Activated T-cell treated with anti-CD3 and anti-CD28 coated beads for 24 hours (primary cell): ENCODE measurements at regions not wholly inside any gene's neighbourhood (a gene's known extent, or its start where the extent isn't known, plus 50 kb on each side); places are given as distances from the start of the nearest gene placed in this dataset.

ENCODE experiments used
- DNase-seq: peaks from one replicate; pipeline ENCODE4 v3.0.0-alpha.2; 2020; ENCODE audit warnings: low read depth

- no peak for DNase-seq
These were observed 372.7 kb downstream of the ICE1 start for GRCh38 chr5:5795074-5795771.

GRCh38 chr5:5794118-5794560 lies 371.7 kb downstream of the ICE1 start:
- DNase-seq: no peak

DNA sequence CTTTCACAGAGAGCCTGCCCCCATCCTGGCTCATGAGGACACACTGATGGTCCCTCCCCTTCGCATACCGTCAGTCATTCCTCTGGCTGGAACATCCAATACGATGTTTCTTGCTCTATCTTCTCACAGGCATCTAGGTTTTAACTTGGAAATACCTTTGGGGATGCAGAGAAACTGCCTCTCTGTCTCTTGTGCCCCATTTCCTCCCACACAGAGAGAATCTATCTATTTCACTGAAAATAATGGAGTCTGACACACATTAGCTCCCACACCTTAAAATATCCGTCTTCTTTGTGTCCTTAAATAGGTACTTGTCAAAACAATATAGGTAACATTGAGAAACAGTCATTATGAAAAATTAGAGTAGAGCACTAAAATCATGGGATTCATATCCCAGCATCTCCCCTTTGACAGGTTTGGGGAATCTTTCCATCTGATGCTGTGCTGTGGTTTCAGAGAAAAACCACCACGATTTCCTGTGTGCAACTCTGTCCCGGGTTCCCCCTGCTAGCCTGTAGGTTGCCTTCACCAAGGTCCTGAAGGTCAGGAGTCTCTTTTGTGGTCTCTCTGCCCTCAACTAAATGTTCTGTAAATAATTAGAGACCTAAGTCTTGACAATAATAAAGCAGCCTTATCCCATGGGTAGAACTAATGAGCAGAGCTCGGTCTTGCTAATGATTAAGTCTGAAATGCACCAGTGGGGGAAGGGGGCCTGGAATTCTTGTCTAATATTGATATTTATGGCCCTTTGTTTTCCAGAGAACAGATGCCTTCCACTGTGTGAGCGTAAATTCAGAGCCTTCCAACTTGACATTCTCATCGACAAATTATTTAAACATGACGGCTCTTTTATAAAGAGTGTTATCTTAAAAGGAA lies 371.0 kb downstream of the ICE1 start:
- no peak for DNase-seq

DNA sequence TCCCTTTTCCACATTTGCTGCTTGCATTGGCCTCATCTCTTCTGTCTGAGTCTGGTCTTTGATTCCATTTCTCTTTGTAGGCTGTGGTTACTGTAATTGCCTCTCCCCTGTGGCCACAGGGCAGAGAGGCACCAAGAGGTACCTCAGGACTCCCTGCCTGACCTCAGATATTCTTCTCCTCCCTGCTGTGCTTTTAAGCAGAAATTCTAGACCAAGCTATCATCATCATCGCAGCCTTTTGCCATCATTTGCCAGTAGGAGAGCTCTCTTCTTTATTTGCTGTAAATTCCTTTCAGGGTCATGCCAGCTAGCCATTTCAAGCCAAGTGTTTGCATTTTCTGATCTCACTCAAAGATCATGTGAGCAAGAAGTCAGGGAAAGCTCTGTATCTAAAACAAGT lies 369.6 kb downstream of the ICE1 start:
- DNase-seq: no peak

DNA sequence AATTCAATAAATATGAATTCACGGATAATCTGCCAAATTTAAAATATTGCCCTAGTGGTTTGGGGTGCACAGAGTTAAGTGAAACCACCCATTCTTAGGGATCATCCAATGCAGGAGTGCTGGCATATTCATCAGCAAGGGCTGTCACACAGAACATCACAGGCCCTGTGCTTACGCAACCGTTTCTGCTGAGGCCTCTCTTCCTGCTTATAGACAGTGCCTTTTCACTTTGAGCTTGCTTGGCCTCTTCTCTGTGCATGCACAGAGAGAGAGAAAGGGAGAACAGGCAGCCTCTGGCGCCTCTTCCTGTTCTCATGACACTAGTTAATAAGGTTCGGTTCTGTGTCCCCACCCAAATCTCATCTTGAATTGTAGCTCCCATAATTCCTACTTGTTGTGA lies 366.3 kb downstream of the ICE1 start:
- no peak for DNase-seq

DNA sequence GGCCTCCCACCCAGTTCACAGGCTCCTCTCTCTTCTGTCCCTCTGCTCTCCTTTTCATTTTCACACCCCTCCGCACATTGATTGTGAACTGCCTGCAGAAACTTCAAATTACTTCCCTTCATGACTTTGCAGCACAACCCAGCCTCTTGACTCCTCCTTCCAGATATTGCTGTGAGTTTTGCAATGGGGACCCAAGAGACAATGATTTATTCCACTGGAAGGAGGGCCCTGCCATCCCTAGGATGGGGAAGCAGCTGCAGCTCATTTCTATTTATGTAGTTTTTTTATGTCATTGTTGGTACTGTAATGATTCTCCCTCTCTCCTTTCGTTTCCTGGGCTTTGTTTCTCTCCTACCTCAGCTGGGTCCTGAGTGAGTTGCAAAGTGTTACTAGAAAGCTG lies 364.9 kb downstream of the ICE1 start:
- no peak for DNase-seq

DNA sequence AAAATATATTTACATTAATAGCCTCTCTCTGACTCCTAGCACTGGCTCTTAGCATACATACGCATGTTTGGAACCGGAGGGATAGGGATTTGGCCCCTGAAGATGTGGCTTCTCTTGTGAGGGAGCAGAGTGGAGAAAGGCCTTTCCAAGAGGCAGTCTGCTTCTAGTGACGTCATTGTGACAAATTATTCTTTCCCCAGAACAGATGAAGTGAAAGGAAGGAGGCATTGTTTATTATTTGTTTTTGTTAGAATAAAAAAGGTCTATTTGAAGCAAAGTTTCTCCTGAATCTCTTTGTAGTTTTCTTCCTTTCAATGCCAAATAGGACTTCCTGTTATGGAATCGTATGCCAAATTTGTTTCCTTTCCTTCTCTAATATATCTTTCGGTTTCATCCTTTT lies 361.6 kb downstream of the ICE1 start:
- no peak for DNase-seq

DNA sequence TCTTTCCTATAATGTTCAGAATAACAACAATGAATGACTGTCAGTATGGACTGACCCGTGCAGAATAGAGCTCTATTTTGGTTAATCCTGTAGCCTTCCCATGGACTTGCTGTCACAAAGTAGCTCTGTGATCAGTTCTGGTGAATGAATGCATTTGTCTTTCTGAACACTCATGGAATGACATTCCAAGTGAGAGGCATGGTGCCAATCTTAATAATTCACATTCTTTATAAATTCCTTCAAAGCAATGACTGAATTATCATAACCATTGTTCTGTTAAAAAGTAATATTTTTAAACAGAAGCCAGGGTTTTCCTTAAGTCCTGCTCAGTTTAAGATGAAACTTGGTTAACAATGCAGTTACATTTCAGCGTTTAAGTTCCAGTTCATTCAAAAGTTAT lies 360.5 kb downstream of the ICE1 start:
- no peak for DNase-seq

DNA sequence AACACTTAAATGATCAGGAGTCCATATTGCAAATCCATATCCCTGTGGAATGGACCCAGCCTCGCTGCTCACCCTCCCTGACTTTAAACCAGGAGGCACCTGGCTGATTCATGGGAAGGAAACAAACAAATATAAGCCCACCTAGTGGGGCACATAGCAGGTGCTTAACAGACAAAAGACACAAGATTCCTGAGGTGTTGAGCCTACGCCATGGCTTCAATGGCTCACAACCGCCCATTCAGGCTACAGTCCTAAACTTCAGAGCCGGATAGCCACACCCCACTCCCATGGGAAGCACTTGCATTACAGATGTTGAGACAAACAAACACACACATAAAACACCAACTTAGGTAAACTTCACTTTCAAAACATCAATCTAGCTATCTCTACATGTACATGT lies 359.9 kb downstream of the ICE1 start:
- no peak for DNase-seq

DNA sequence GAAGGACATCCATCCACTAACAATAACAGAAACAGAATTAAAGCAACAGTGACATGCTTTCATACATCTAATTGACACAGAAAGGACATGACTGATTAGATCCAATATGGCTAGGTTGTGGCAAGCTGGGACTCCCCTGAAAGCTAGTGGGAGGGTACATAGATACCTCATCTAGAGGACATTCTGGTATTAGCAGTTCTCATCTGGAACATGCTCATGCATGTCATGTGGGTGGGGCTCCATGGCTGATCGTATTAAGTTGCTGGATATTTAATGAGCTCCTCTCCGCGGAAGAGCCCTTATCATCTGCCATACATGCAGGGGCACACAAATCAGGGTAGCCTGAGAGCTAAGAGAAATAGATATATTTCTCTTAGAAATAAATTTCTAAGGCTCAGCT lies 358.9 kb downstream of the ICE1 start:
- DNase-seq: no peak

DNA sequence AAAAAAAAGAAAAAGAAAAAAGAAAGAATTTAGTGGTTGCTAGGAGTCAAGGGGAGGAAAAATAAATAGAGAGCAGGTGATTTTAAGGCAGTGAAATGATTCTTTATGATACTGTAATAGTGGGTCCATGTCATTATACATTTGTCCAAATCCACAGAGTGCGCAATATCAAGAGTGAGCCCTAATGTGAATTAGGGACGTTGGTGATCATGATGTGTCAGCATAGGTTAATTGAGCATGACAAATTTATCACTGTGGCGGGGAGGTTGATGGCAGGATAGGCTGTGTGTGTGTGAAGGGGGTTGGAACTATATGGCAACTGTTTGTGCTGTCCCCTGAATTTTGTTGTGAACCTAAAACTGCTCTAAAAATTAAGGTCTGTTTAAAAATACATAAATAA lies 357.8 kb downstream of the ICE1 start:
- DNase-seq: no peak

GRCh38 chr5:5777013-5777412 lies 354.5 kb downstream of the ICE1 start:
- DNase-seq: no peak

DNA sequence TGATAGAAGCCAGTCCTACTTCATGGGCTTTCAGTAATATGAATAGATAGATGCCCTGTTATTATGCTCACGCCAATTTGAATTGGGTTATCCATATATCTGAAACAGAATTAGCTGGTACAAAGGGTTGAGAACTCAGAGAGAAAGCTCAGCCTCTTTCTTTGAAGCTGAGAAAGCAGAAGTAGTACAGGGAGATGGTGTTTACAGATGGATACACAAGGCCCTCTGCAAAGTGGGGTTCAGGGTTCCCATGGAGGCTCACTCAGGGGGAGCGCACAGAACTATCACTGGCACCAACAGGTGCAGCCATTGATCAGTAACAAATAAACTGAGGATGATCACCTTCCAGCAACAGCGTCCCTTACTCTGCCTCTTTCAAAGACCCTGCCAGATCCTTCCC lies 349.7 kb downstream of the ICE1 start:
- no peak for DNase-seq

DNA sequence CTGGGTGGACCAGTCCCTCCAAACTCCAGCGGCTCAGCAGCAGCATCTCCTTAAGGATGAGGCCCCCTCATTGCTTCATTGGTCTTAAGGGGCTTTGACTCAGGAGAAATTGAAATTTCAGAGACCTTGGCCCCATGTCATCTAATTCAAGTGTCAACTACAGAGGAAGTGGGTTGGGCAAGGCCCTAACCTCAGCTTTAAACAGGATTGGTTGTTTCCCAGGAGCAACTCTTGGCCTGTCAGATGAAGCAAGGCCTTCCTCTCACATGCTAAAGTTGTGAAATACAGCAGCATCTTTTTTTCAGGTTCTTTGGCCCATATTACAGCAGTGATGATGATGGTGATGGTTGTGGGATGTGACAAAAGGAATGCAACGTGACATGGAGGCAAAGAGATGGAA lies 348.3 kb downstream of the ICE1 start:
- DNase-seq: no peak

- no peak for DNase-seq
These were observed 344.9 kb downstream of the ICE1 start for GRCh38 chr5:5767286-5767928.

DNA sequence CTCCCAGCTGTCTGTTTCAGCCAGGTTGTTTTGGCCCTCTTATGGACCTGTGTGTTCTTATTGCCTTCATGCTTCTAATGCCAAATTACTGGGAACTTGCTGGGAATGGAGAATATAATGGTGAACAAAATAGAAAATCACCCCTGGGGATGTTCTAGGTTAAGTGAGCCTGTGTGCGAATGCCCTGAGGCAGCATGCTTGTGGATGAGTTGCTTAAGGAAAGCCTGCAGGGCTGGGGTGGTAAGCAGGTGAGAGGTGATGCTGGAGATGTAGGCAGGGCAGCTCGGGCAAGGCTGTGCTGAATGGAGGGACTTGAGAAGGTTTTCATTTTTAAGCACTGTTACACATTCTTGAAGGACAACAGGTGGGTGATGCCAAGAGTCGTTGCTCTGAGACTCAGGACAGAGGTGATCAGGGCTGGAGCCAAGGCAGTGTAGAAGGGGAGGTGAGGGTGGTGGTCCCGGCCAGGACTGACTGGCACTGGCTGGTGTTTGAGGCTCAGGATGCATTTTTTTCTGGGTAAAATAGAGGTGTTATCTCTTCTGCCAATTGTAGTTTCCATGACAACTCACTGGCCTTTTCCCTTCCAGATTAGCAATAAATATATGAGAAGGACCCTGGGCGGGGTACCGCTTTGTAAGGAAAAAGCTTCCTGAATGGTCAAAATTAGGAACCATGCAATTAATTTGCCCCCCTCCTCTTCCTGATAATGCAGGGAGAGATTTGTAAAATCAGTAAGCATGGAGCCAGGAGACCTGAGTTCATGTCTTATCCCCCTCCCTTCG lies 342.8 kb downstream of the ICE1 start:
- DNase-seq: no peak

- DNase-seq: no peak
These were observed 341.8 kb downstream of the ICE1 start for GRCh38 chr5:5764246-5764645.

- DNase-seq: no peak
These were observed 334.3 kb downstream of the ICE1 start for GRCh38 chr5:5756762-5757161.

GRCh38 chr5:5755888-5756287 lies 333.4 kb downstream of the ICE1 start:
- no peak for DNase-seq

DNA sequence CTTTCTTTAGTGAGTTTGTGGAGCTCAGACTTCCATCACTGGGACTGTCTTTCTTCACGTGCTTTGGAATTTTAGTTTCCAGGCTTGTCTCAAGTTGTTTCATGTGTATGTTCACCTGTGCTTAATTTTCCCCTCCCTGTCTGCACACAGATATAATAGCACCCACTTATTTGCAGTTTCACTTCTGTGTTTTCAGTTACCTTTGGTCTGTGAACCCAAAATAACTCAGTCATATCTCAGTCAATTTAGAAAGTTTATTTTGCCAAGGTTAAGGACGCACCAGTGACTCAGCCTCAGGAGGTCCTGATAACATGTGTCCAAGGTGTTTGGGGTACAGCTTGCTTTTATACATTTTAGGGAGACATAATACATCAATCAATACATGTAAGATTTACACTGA lies 330.4 kb downstream of the ICE1 start:
- no peak for DNase-seq

GRCh38 chr5:5751987-5752386 lies 329.5 kb downstream of the ICE1 start:
- no peak for DNase-seq

- DNase-seq: no peak
These were observed 329.0 kb downstream of the ICE1 start for GRCh38 chr5:5751498-5751897.
